ENCODE measurements at regions not wholly inside any gene's neighbourhood (a gene's known extent, or its start where the extent isn't known, plus 50 kb on each side); places are given as distances from the start of the nearest gene placed in this dataset.

DNA sequence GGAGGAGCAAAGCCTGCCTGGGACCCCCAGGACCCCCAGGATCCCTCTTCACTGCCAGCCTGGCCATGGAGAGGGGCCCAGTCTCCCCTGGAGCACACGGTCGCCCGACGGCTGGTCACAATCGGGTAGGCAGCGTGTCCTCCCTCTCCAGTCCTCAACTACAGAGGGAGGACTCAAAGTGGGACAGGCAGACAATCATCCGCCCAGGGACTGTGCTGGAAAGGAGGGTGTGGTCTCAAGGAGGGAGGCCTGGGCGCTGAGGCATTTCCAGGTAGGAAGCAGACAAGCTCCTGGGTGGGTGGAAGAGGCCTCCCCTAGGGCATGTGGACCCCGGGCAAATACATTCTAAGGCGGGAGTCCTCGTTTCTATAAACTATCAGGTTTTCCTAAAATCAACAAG lies 93.2 kb upstream of the ADAMTS2 start:
- TF ChIP-seq ZNF70 (CRISPR knock-in tag; IDR thresholded peaks at IDR 0.05) = no peak
- TF ChIP-seq, protein P1, sequence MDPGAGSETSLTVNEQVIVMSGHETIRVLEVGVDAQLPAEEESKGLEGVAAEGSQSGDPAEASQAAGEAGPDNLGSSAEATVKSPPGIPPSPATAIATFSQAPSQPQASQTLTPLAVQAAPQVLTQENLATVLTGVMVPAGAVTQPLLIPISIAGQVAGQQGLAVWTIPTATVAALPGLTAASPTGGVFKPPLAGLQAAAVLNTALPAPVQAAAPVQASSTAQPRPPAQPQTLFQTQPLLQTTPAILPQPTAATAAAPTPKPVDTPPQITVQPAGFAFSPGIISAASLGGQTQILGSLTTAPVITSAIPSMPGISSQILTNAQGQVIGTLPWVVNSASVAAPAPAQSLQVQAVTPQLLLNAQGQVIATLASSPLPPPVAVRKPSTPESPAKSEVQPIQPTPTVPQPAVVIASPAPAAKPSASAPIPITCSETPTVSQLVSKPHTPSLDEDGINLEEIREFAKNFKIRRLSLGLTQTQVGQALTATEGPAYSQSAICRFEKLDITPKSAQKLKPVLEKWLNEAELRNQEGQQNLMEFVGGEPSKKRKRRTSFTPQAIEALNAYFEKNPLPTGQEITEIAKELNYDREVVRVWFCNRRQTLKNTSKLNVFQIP (CRISPR knock-in tag; IDR thresholded peaks at IDR 0.05; ENCODE audit: borderline replicate concordance, low read depth) = no peak
- TF ChIP-seq ZFP3 (CRISPR knock-in tag; IDR thresholded peaks at IDR 0.05) = no peak
- no peak for TF ChIP-seq ISL1 (CRISPR knock-in tag; IDR thresholded peaks at IDR 0.05)
- no peak for TF ChIP-seq PPARA (CRISPR knock-in tag; IDR thresholded peaks at IDR 0.05; ENCODE audit: borderline replicate concordance)
- no peak for ATAC-seq

DNA sequence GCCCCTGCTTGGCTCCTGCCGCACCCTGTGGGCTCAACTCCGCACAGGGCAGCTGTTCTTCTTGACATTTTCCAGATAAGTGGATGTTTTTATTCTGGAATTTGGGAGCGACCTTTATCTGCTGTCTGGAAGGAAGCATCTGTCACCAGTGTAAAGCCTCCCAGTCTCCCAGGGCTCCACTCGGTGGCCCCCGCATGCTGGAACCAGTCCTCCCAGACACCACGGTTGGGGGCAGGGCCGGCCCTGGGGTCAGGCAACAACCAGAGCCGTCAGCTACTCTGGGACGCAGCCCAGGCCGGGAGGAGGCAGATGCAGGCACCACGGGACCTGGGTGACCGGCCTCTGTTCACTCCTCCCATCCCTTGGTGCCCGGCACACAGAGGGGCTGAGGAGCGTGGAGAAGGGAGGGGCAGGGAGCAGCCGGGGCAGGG lies 92.8 kb upstream of the ADAMTS2 start:
- TF ChIP-seq, protein P2, sequence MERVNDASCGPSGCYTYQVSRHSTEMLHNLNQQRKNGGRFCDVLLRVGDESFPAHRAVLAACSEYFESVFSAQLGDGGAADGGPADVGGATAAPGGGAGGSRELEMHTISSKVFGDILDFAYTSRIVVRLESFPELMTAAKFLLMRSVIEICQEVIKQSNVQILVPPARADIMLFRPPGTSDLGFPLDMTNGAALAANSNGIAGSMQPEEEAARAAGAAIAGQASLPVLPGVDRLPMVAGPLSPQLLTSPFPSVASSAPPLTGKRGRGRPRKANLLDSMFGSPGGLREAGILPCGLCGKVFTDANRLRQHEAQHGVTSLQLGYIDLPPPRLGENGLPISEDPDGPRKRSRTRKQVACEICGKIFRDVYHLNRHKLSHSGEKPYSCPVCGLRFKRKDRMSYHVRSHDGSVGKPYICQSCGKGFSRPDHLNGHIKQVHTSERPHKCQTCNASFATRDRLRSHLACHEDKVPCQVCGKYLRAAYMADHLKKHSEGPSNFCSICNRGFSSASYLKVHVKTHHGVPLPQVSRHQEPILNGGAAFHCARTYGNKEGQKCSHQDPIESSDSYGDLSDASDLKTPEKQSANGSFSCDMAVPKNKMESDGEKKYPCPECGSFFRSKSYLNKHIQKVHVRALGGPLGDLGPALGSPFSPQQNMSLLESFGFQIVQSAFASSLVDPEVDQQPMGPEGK (CRISPR knock-in tag; IDR thresholded peaks at IDR 0.05; ENCODE audit: borderline replicate concordance) = no peak
- TF ChIP-seq RARB (CRISPR knock-in tag; IDR thresholded peaks at IDR 0.05) (no peak), TCF4 (CRISPR knock-in tag; IDR thresholded peaks at IDR 0.05; ENCODE audit: borderline replicate concordance) (peak; percentile 71; the same call in 1 of the 2 replicates)
- TF ChIP-seq, protein P3, sequence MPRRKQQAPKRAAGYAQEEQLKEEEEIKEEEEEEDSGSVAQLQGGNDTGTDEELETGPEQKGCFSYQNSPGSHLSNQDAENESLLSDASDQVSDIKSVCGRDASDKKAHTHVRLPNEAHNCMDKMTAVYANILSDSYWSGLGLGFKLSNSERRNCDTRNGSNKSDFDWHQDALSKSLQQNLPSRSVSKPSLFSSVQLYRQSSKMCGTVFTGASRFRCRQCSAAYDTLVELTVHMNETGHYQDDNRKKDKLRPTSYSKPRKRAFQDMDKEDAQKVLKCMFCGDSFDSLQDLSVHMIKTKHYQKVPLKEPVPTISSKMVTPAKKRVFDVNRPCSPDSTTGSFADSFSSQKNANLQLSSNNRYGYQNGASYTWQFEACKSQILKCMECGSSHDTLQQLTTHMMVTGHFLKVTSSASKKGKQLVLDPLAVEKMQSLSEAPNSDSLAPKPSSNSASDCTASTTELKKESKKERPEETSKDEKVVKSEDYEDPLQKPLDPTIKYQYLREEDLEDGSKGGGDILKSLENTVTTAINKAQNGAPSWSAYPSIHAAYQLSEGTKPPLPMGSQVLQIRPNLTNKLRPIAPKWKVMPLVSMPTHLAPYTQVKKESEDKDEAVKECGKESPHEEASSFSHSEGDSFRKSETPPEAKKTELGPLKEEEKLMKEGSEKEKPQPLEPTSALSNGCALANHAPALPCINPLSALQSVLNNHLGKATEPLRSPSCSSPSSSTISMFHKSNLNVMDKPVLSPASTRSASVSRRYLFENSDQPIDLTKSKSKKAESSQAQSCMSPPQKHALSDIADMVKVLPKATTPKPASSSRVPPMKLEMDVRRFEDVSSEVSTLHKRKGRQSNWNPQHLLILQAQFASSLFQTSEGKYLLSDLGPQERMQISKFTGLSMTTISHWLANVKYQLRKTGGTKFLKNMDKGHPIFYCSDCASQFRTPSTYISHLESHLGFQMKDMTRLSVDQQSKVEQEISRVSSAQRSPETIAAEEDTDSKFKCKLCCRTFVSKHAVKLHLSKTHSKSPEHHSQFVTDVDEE (CRISPR knock-in tag; IDR thresholded peaks at IDR 0.05) = peak; percentile 23; the same call in 1 of the 2 replicates
- peak; percentile 44; the same call in 1 of the 3 replicates for ATAC-seq

DNA sequence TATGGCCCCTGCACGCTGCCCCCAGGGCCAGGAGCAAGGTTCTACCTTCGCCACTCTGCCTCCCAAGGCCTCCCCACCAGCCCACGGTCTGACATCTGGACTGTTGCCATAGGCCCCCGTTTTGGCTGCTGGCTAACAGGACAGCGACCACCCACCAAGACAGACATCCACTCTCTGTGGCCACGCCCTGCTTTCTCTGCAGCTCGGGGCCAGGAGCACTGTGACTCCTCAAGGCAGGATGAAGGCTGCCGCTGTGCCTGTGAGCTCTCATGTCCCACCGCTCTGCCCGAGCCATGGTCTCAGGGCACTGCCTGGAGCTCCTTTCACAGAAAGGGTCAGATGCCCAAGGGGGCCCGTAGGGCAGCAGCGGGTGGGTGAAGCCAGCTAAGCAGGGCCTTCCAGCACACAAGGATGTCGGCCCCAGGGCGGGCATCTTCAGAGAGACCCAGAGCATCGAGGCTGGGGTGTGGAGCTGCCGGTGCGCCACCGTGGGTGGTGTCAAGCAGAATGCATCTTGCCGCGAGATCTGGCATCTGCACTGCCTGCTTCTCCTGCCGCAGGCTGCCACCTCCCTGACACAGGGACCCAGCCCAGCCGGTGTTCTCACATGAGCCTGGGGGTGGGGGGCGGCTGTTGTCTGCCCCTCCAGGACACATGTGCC lies 92.2 kb upstream of the ADAMTS2 start:
- TF ChIP-seq ISL1 (CRISPR knock-in tag; IDR thresholded peaks at IDR 0.05) (no peak), ZFP30 (CRISPR knock-in tag; IDR thresholded peaks at IDR 0.05) (no peak)
- ATAC-seq = no peak; the same call in 2 of the 3 replicates

DNA sequence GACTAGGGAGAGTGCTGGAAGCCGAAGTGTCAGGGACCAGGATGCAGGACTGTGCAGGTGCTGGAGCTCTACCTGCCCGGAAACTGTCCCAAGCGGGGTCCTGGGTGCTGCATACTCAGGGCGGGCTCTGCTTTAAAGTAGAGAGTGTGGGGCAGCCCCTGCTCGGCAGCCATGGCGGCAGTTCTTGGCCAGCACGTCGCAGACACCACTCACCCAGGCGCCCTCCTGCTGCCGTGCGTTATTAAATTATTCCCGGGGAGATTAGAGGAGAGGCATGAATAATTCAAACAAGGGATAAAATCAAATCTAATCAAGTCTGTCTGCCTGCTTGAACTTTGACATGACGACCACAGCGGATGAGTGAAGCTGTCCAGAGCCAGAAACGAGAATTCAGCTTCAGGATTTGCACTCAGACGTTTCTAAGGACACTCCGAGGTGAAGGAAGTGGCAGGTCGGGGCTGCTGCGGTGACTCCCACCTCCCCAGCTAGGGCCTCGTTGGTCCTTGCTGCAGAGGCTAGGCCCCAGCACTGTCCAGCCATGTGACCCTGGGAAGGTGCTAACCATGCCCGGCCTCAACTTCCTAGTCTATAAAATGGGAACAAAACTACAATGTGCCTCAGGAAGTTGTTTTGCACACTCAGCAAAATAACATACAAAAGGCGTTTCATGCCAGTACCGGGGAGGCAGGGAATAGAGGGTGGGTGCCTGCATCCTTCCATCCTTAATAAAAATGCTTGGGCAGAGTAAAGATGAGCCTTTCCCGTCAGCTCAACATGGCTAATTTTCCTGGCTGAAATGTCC lies 91.3 kb upstream of the ADAMTS2 start:
- peak; percentile 44 for TF ChIP-seq ISL1 (CRISPR knock-in tag; IDR thresholded peaks at IDR 0.05)
- TF ChIP-seq TOX (CRISPR knock-in tag; IDR thresholded peaks at IDR 0.05; ENCODE audit: borderline replicate concordance) = no peak
- TF ChIP-seq, protein P4, sequence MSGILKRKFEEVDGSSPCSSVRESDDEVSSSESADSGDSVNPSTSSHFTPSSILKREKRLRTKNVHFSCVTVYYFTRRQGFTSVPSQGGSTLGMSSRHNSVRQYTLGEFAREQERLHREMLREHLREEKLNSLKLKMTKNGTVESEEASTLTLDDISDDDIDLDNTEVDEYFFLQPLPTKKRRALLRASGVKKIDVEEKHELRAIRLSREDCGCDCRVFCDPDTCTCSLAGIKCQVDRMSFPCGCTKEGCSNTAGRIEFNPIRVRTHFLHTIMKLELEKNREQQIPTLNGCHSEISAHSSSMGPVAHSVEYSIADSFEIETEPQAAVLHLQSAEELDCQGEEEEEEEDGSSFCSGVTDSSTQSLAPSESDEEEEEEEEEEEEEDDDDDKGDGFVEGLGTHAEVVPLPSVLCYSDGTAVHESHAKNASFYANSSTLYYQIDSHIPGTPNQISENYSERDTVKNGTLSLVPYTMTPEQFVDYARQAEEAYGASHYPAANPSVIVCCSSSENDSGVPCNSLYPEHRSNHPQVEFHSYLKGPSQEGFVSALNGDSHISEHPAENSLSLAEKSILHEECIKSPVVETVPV (CRISPR knock-in tag; IDR thresholded peaks at IDR 0.05) = peak; percentile 44; the same call in 1 of the 2 replicates
- TF ChIP-seq, protein P3 (CRISPR knock-in tag; IDR thresholded peaks at IDR 0.05) = peak; percentile 96
- TF ChIP-seq TCF4 (CRISPR knock-in tag; IDR thresholded peaks at IDR 0.05; ENCODE audit: borderline replicate concordance) = peak; percentile 96
- TF ChIP-seq, protein P2 (CRISPR knock-in tag; IDR thresholded peaks at IDR 0.05; ENCODE audit: borderline replicate concordance) = no peak
- 0 out of 2 replicates have a peak, but pooled peaks have one; percentile 53 for TF ChIP-seq GLIS3 (CRISPR knock-in tag; IDR thresholded peaks at IDR 0.05)

More for the DNA sequence above, 91.3 kb upstream of the ADAMTS2 start:
- peak; percentile 40; the same call in 1 of the 3 replicates for ATAC-seq

All from SK-N-SH treated with all-trans-retinoic acid at 6 μM for 48 hours (cell line).